ENCODE measurements at regions not wholly inside any gene's neighbourhood (a gene's known extent, or its start where the extent isn't known, plus 50 kb on each side); places are given as distances from the start of the nearest gene placed in this dataset.

DNA sequence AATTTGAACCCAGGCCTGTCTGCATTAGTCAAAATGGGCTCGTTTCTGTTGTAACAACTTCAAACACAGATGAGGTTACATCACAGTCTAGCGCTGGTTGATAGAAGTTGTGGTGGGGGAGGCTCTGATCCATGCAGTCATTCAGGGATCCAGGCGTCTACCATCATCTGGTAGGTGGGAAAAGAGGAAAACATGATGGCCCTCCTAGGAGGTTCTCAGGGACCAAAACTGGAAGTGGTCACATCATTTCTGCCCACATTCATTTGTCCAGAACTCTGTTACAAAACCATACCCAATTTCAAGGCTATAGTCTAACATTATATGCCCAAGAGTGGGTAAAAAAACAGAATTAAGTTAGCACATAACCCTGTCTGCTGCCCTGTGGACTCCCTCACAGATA, 135.1 kb downstream of the PHETA1 start:
- Histone ChIP-seq H3K9me3 (ENCODE audit: control insufficient read depth, insufficient read depth, low read length) (no peaks in the 10 kb centered on the region), H3K36me3 (ENCODE audit: control insufficient read depth, low read length) (no peaks in the 10 kb centered on the region), H3K9me2 (replicated peaks; ENCODE audit: control insufficient read depth, low read length) (no peaks in the 10 kb centered on the region), H3K79me2 (ENCODE audit: control insufficient read depth, low read length) (no peaks in the 10 kb centered on the region), H3K27me3 (ENCODE audit: control insufficient read depth, low read length) (no peaks in the 10 kb centered on the region), H3K27ac (ENCODE audit: low read depth, low read length) (no peak overlapping the region), H3K4me3 (ENCODE audit: low read length) (no peak overlapping the region), H4K20me1 (ENCODE audit: control insufficient read depth, insufficient read depth, low read depth, low read length) (no peaks in the 10 kb centered on the region), H3F3A (ENCODE audit: control insufficient read depth, insufficient read depth) (no peaks in the 10 kb centered on the region), H3K4me1 (ENCODE audit: control insufficient read depth, low read length) (no peaks in the 10 kb centered on the region), H3K4me2 (ENCODE audit: low read length) (no peak overlapping the region)
- TF ChIP-seq CTCF (IDR thresholded peaks at IDR 0.05; ENCODE audit: low read depth, low read length, poor library complexity, severe bottlenecking) = no peak
- no peak for TF ChIP-seq EZH2phosphoT487 (IDR thresholded peaks at IDR 0.05; ENCODE audit: borderline replicate concordance, low read length)

GRCh38 chr12:111230649-111231048, 138.2 kb downstream of the PHETA1 start:
- Histone ChIP-seq H3K36me3 (ENCODE audit: control insufficient read depth, low read length) (no peaks in the 10 kb centered on the region), H3K27ac (ENCODE audit: low read depth, low read length) (no peak overlapping the region), H3K9me2 (replicated peaks; ENCODE audit: control insufficient read depth, low read length) (no peaks in the 10 kb centered on the region), H4K20me1 (ENCODE audit: control insufficient read depth, insufficient read depth, low read depth, low read length) (no peaks in the 10 kb centered on the region), H3F3A (ENCODE audit: control insufficient read depth, insufficient read depth) (no peaks in the 10 kb centered on the region), H3K9me3 (ENCODE audit: control insufficient read depth, insufficient read depth, low read length) (no peaks in the 10 kb centered on the region), H3K4me2 (ENCODE audit: low read length) (no peak overlapping the region), H3K4me3 (ENCODE audit: low read length) (no peak overlapping the region), H3K4me1 (ENCODE audit: control insufficient read depth, low read length) (no peaks in the 10 kb centered on the region), H3K27me3 (ENCODE audit: control insufficient read depth, low read length) (no peaks in the 10 kb centered on the region), H3K79me2 (ENCODE audit: control insufficient read depth, low read length) (no peaks in the 10 kb centered on the region)
- TF ChIP-seq CTCF (IDR thresholded peaks at IDR 0.05; ENCODE audit: low read depth, low read length, poor library complexity, severe bottlenecking) (no peak), EZH2phosphoT487 (IDR thresholded peaks at IDR 0.05; ENCODE audit: borderline replicate concordance, low read length) (no peak)

- Histone ChIP-seq H3K4me2 (ENCODE audit: low read length) (no peak overlapping the region), H3K36me3 (ENCODE audit: control insufficient read depth, low read length) (no peaks in the 10 kb centered on the region), H3K27me3 (ENCODE audit: control insufficient read depth, low read length) (no peaks in the 10 kb centered on the region), H3K79me2 (ENCODE audit: control insufficient read depth, low read length) (no peaks in the 10 kb centered on the region), H3K4me1 (ENCODE audit: control insufficient read depth, low read length) (no peaks in the 10 kb centered on the region), H3K9me3 (ENCODE audit: control insufficient read depth, insufficient read depth, low read length) (no peaks in the 10 kb centered on the region), H4K20me1 (ENCODE audit: control insufficient read depth, insufficient read depth, low read depth, low read length) (no peaks in the 10 kb centered on the region), H3F3A (ENCODE audit: control insufficient read depth, insufficient read depth) (no peaks in the 10 kb centered on the region), H3K9me2 (replicated peaks; ENCODE audit: control insufficient read depth, low read length) (no peaks in the 10 kb centered on the region), H3K4me3 (ENCODE audit: low read length) (no peak overlapping the region), H3K27ac (ENCODE audit: low read depth, low read length) (no peak overlapping the region)
- TF ChIP-seq CTCF (IDR thresholded peaks at IDR 0.05; ENCODE audit: low read depth, low read length, poor library complexity, severe bottlenecking) = no peak
- TF ChIP-seq EZH2phosphoT487 (IDR thresholded peaks at IDR 0.05; ENCODE audit: borderline replicate concordance, low read length) = no peak
Observed at GRCh38 chr12:111228916-111229666, 139.8 kb downstream of the PHETA1 start.
